ENCODE measurements at regions not wholly inside any gene's neighbourhood (a gene's known extent, or its start where the extent isn't known, plus 50 kb on each side); places are given as distances from the start of the nearest gene placed in this dataset.

DNA sequence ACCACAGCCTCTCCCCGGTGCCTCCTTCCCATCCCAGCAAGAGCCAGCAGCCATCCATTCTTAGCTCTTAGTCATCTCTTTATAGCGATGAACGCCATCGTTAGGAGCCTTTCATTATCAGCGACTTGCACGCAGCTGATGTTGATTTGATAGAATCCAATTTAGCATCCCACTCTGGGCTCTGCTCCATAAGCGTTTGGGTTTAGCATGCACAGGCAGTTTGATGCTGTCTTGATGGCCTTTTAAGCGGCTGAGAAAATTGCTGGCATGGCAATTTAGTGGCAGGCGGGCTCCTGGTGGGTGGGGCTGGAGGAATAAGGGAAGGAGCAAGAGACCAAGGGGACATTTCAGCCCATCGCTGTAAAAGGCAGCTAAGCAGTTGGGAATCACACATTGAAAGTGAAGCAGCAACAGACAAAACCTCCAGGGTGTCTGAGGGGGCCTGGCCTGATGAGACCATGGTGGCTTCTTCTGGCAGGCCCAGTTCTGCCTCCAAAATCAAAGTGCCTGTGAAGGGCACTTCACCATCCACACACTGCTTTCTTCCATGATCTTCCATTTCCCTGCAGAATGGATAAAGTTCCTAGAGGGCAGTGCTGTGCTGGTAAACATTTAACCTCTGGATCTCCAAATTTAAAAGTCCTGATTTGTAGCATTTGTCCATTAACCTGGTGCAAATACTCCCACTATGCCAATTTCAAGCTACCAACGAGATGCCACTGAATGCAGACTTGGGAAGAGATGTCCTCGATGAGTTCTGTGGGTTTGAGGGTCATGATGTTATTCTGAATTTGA is 107.8 kb upstream of the PLXNA4 start:
- TF ChIP-seq SP1 (IDR thresholded peaks at IDR 0.05): no peak
- TF ChIP-seq FOXA1 (IDR thresholded peaks at IDR 0.05): no peak
- TF ChIP-seq ZNF384 (IDR thresholded peaks at IDR 0.05): no peak
- TF ChIP-seq LEF1 (IDR thresholded peaks at IDR 0.05; ENCODE audit: borderline replicate concordance): no peak
- TF ChIP-seq HDGF (IDR thresholded peaks at IDR 0.05; ENCODE audit: borderline replicate concordance): no peak
- TF ChIP-seq FOXM1 (IDR thresholded peaks at IDR 0.05; ENCODE audit: borderline replicate concordance): no peak
- no peak for TF ChIP-seq NFRKB (IDR thresholded peaks at IDR 0.05)
- no peak for TF ChIP-seq CTBP1 (IDR thresholded peaks at IDR 0.05; ENCODE audit: borderline replicate concordance)
- no peak for TF ChIP-seq ELF4 (IDR thresholded peaks at IDR 0.05)
- TF ChIP-seq TARDBP (IDR thresholded peaks at IDR 0.05): no peak
- TF ChIP-seq BHLHE40 (IDR thresholded peaks at IDR 0.05; ENCODE audit: borderline replicate concordance): no peak
- no peak for TF ChIP-seq PKNOX1 (IDR thresholded peaks at IDR 0.05)
- ChIA-PET POLR2A (no interaction called here), CTCF (no interaction called here)
- no peak for DNase-seq (ENCODE audit: extremely low spot score)

GRCh38 chr7:132681951-132682350 is 105.7 kb upstream of the PLXNA4 start:
- ChIA-PET CTCF (no interaction called here), POLR2A (no interaction called here)
- no peak for DNase-seq (ENCODE audit: extremely low spot score)
- TF ChIP-seq LEF1 (IDR thresholded peaks at IDR 0.05; ENCODE audit: borderline replicate concordance) (no peak), ELF4 (IDR thresholded peaks at IDR 0.05) (no peak), SUZ12 (IDR thresholded peaks at IDR 0.05) (no peak)

DNA sequence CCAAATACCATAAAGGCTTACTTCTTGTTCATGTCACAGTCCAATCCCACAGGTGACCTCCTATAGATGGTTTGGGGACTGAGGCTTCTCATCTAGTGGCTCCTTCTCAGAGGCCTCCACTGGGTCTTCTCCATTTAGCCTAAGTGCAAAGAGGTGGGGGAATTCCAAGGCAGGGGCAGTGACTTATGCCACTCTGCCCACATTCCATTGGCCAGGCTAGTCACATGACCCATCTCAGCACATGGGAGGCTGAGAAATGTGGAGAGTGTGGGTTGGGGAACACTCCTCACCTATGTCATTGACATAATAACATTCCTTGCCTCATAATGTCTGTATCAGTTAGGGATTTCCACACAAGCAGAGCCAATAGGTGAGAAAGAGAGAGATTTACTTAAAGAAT is 104.3 kb upstream of the PLXNA4 start:
- ChIA-PET CTCF (no interaction called here), POLR2A (no interaction called here)
- no peak for TF ChIP-seq L3MBTL2 (conservative IDR thresholded peaks at IDR 0.05)
- TF ChIP-seq FOXK2 (IDR thresholded peaks at IDR 0.05): no peak
- TF ChIP-seq SP1 (IDR thresholded peaks at IDR 0.05): no peak
- no peak for TF ChIP-seq SUZ12 (IDR thresholded peaks at IDR 0.05)
- no peak for TF ChIP-seq FOXA1 (IDR thresholded peaks at IDR 0.05)
- TF ChIP-seq ZNF384 (IDR thresholded peaks at IDR 0.05): no peak
- DNase-seq (ENCODE audit: extremely low spot score): no peak

DNA sequence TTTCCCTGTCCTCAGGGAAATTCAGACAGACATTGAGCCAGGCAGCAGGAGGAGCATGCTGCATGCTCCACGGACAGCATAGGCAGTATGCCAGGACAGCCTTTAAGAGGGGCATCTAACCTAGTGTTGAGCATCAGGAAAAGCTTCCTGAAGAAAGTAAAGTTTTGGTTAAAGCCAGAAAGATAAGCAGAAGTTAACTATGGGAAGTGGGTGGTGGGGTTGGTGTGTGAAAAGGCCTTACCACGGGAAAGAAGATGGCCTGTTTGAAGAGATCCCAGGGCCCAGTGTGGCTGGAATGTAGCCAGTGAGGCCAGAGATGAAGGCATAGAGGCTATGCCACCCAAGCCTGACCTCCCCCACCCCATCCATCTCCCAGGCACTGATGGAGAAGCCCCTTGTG is 102.4 kb upstream of the PLXNA4 start:
- no peak for DNase-seq (ENCODE audit: extremely low spot score)
- POLR2A ChIA-PET: no interaction called here
- TF ChIP-seq BHLHE40 (IDR thresholded peaks at IDR 0.05; ENCODE audit: borderline replicate concordance) (no peak), NFRKB (IDR thresholded peaks at IDR 0.05) (no peak), ZNF384 (IDR thresholded peaks at IDR 0.05) (no peak), FOXM1 (IDR thresholded peaks at IDR 0.05; ENCODE audit: borderline replicate concordance) (no peak), TARDBP (IDR thresholded peaks at IDR 0.05) (no peak), CTBP1 (IDR thresholded peaks at IDR 0.05; ENCODE audit: borderline replicate concordance) (no peak), PKNOX1 (IDR thresholded peaks at IDR 0.05) (no peak), LEF1 (IDR thresholded peaks at IDR 0.05; ENCODE audit: borderline replicate concordance) (no peak), SUZ12 (IDR thresholded peaks at IDR 0.05) (no peak), HDGF (IDR thresholded peaks at IDR 0.05; ENCODE audit: borderline replicate concordance) (no peak), ELF4 (IDR thresholded peaks at IDR 0.05) (no peak), FOXK2 (IDR thresholded peaks at IDR 0.05) (no peak), SP1 (IDR thresholded peaks at IDR 0.05) (no peak), ARNT (IDR thresholded peaks at IDR 0.05) (no peak), L3MBTL2 (conservative IDR thresholded peaks at IDR 0.05) (no peak)
- CTCF ChIA-PET: no interaction called here

- DNase-seq (ENCODE audit: extremely low spot score): no peak
- POLR2A ChIA-PET: no interaction called here
- CTCF ChIA-PET: no interaction called here
- TF ChIP-seq PKNOX1 (IDR thresholded peaks at IDR 0.05) (no peak), L3MBTL2 (conservative IDR thresholded peaks at IDR 0.05) (no peak), NFRKB (IDR thresholded peaks at IDR 0.05) (no peak), ZNF384 (IDR thresholded peaks at IDR 0.05) (no peak), ELF4 (IDR thresholded peaks at IDR 0.05) (no peak), SP1 (IDR thresholded peaks at IDR 0.05) (no peak), HDGF (IDR thresholded peaks at IDR 0.05; ENCODE audit: borderline replicate concordance) (no peak), ARNT (IDR thresholded peaks at IDR 0.05) (no peak), SUZ12 (IDR thresholded peaks at IDR 0.05) (no peak), FOXA1 (IDR thresholded peaks at IDR 0.05) (no peak), CTBP1 (IDR thresholded peaks at IDR 0.05; ENCODE audit: borderline replicate concordance) (no peak), FOXM1 (IDR thresholded peaks at IDR 0.05; ENCODE audit: borderline replicate concordance) (no peak), BHLHE40 (IDR thresholded peaks at IDR 0.05; ENCODE audit: borderline replicate concordance) (no peak), LEF1 (IDR thresholded peaks at IDR 0.05; ENCODE audit: borderline replicate concordance) (no peak), FOXK2 (IDR thresholded peaks at IDR 0.05) (no peak), TARDBP (IDR thresholded peaks at IDR 0.05) (no peak)
Measured at GRCh38 chr7:132677918-132678317, 101.6 kb upstream of the PLXNA4 start.

- POLR2A ChIA-PET: no interaction called here
- TF ChIP-seq TARDBP (IDR thresholded peaks at IDR 0.05): no peak
- no peak for DNase-seq (ENCODE audit: extremely low spot score)
- CTCF ChIA-PET: no interaction called here
Measured at GRCh38 chr7:132672200-132672990, 96.1 kb upstream of the PLXNA4 start.

Measured in HEK293T (cell line).